Fibroblast of lung (primary cell): ENCODE measurements at regions not wholly inside any gene's neighbourhood (a gene's known extent, or its start where the extent isn't known, plus 50 kb on each side); places are given as distances from the start of the nearest gene placed in this dataset.

ENCODE experiments used
- CTCF ChIP-seq, 2 donors: IDR thresholded peaks in 1 of 2; conservative IDR thresholded peaks in 1 of 2; 1 replicate in 1 of 2; 2 replicates in 1 of 2; pipeline ENCODE4 v1.5.1; 2011 to 2012; ENCODE audit warnings: low read length in 2 of 2, control low read depth in 1 of 2, inconsistent platforms in 1 of 2, low read depth in 1 of 2, mild to moderate bottlenecking in 1 of 2
- EZH2 ChIP-seq: IDR thresholded peaks from 2 replicates; pipeline ENCODE4 v1.5.1; 2012; ENCODE audit warnings: low read length, control low read depth, mild to moderate bottlenecking; ENCODE audit errors: missing control alignments

- TF ChIP-seq CTCF (conservative IDR thresholded peaks at IDR 0.05 in 1 of 2, IDR thresholded peaks at IDR 0.05 in 1 of 2; ENCODE audit: low read depth in 1 of 2, low read length in 2 of 2) (no peak), EZH2 (no peak)
These were observed 170.6 kb upstream of the DIO2 start for GRCh38 chr14:80381807-80382363.
